A549 (cell line): ENCODE measurements at regions not wholly inside any gene's neighbourhood (a gene's known extent, or its start where the extent isn't known, plus 50 kb on each side); places are given as distances from the start of the nearest gene placed in this dataset.

Source experiments
- ATAC-seq, 2 experiments: fragments of 200-7000 bp in 1 of 2; fragments of >200 bp in 1 of 2; cut with Nextera tagmentation in 1 of 2; cut with Tn5 transposase in 1 of 2; 3 replicates each; pipeline versions ENCODE4 v1.8.0 to v1.9.1; 2018 to 2020; ENCODE audit warnings: mild to moderate bottlenecking in 1 of 2, moderate library complexity in 1 of 2
- CTCF ChIA-PET: fragments of 300-600 bp; sonication (Branson Sonifier 250); formaldehyde crosslinking; extraction: SDS; loops from one replicate; lab custom pipeline; 2021; ENCODE audit warnings: antibody characterized with exemption, inconsistent platforms; lab: Yijun Ruan, JAX
- POLR2A ChIA-PET: fragments of 350-600 bp; formaldehyde crosslinking; extraction: SDS; loops from one replicate; lab custom pipeline; 2021; ENCODE audit warnings: antibody characterized with exemption, inconsistent platforms; lab: Yijun Ruan, JAX
- DNase-seq, 2 experiments: peaks; one replicate each; pipeline versions ENCODE4 v3.0.0 to v3.0.0-alpha.2; 2011 to 2016; ENCODE audit warnings: low read depth in 1 of 2, low spot score in 1 of 2
- FAIRE-seq: peaks from 2 replicates; lab custom pipeline; 2011; peaks lifted over from hg19 to GRCh38; lab: Jason Lieb, UNC
- H3K27ac ChIP-seq, 2 experiments: fragments of >200 bp; sonication (Bioruptor Twin); formaldehyde crosslinking; 3 replicates each; pipeline ENCODE4 v1.5.1; 2016 to 2017
- H3K4me1 ChIP-seq: fragments of >200 bp; sonication (Bioruptor Twin); formaldehyde crosslinking; 3 replicates; pipeline ENCODE4 v1.6.1; 2016
- H3K4me2 ChIP-seq: fragments of >200 bp; sonication (Bioruptor Twin); formaldehyde crosslinking; 3 replicates; pipeline ENCODE4 v1.6.1; 2016
- H3K4me3 ChIP-seq: fragments of >200 bp; sonication (Bioruptor Twin); formaldehyde crosslinking; 3 replicates; pipeline ENCODE4 v1.5.1; 2016
- H3K9me3 ChIP-seq: fragments of >200 bp; sonication (Bioruptor Twin); formaldehyde crosslinking; 3 replicates; pipeline ENCODE4 v1.6.1; 2016
- BCL3 ChIP-seq: fragments of >200 bp; sonication (Bioruptor Twin); formaldehyde crosslinking; IDR thresholded peaks from 3 replicates; pipeline ENCODE4 v1.6.1; 2016
- BHLHE40 ChIP-seq: IDR thresholded peaks from 2 replicates; pipeline ENCODE4 v1.6.1; 2012; ENCODE audit warnings: low read depth, low read length, inconsistent platforms
- CBX8 ChIP-seq: fragments of 200-600 bp; sonication (generic); IDR thresholded peaks from 2 replicates; pipeline ENCODE4 v1.6.1; 2016
- CHD4 ChIP-seq: fragments of 200-600 bp; sonication (generic); IDR thresholded peaks from 2 replicates; pipeline ENCODE4 v1.6.1; 2016; ENCODE audit warnings: antibody characterized with exemption, mild to moderate bottlenecking, borderline replicate concordance
- FOSB ChIP-seq: fragments of 250-450 bp; sonication (Bioruptor Pico); IDR thresholded peaks from 2 replicates; pipeline ENCODE4 v1.5.0; 2020; ENCODE audit warnings: mild to moderate bottlenecking, moderate library complexity
- FOXS1 ChIP-seq: fragments of 250-450 bp; sonication (Bioruptor Pico); IDR thresholded peaks from 2 replicates; pipeline ENCODE4 v1.5.0; 2020; ENCODE audit warnings: mild to moderate bottlenecking, moderate library complexity
- HDAC2 ChIP-seq: fragments of 200-600 bp; sonication (generic); IDR thresholded peaks from 2 replicates; pipeline ENCODE4 v1.6.1; 2016
- HES2 ChIP-seq: fragments of >200 bp; sonication (Bioruptor Twin); formaldehyde crosslinking; IDR thresholded peaks from 2 replicates; pipeline ENCODE4 v1.6.1; 2016
- HMGXB4 ChIP-seq: fragments of 250-450 bp; sonication (Bioruptor Pico); IDR thresholded peaks from 2 replicates; pipeline ENCODE4 v1.5.0; 2021; ENCODE audit warnings: mild to moderate bottlenecking, moderate library complexity, borderline replicate concordance
- HOXA7 ChIP-seq: fragments of 250-450 bp; sonication (Bioruptor Pico); IDR thresholded peaks from 2 replicates; pipeline ENCODE4 v1.5.0; 2020; ENCODE audit warnings: mild to moderate bottlenecking, moderate library complexity
- JUN ChIP-seq, 2 experiments: fragments of >200 bp; sonication (Bioruptor Twin); formaldehyde crosslinking; IDR thresholded peaks; 2 replicates in 1 of 2; 3 replicates in 1 of 2; pipeline ENCODE4 v1.6.1; 2016 to 2017
- JUNB ChIP-seq: fragments of >200 bp; sonication (Bioruptor Twin); formaldehyde crosslinking; IDR thresholded peaks from 2 replicates; pipeline ENCODE4 v1.6.1; 2016
- KDM1A ChIP-seq: fragments of 200-600 bp; sonication (generic); IDR thresholded peaks from 2 replicates; pipeline ENCODE4 v1.6.1; 2016; ENCODE audit warnings: low read depth, mild to moderate bottlenecking
- KDM5A ChIP-seq: fragments of 200-600 bp; sonication (generic); IDR thresholded peaks from 2 replicates; pipeline ENCODE4 v1.6.1; 2016; ENCODE audit warnings: antibody characterized with exemption, mild to moderate bottlenecking
- MYC ChIP-seq: IDR thresholded peaks from 2 replicates; pipeline ENCODE4 v1.6.1; 2012; ENCODE audit warnings: mild to moderate bottlenecking, inconsistent platforms, low read length, improper control_type of control experiment, borderline replicate concordance
- NFE2L2 ChIP-seq: fragments of 150-350 bp; conservative IDR thresholded peaks from 2 replicates; pipeline ENCODE4 v1.6.1; 2014; ENCODE audit warnings: low read length
- POLR2A ChIP-seq: IDR thresholded peaks from 2 replicates; pipeline ENCODE4 v1.6.1; 2012; ENCODE audit warnings: mild to moderate bottlenecking, low read length
- POLR2AphosphoS2 ChIP-seq: conservative IDR thresholded peaks from 2 replicates; pipeline ENCODE4 v1.6.1; 2012; ENCODE audit warnings: low read length, improper control_type of control experiment, inconsistent platforms
- RAD21 ChIP-seq, 2 experiments: fragments of >200 bp in 1 of 2; sonication (Bioruptor Twin) in 1 of 2; formaldehyde crosslinking in 1 of 2; IDR thresholded peaks in 1 of 2; conservative IDR thresholded peaks in 1 of 2; 2 replicates in 1 of 2; 3 replicates in 1 of 2; pipeline ENCODE4 v1.6.1; 2012 to 2018; ENCODE audit warnings: inconsistent platforms in 1 of 2
- REST ChIP-seq: fragments of 200-600 bp; sonication (generic); IDR thresholded peaks from 2 replicates; pipeline ENCODE4 v1.6.1; 2016; ENCODE audit warnings: antibody characterized with exemption, mild to moderate bottlenecking, moderate library complexity
- RFX5 ChIP-seq: fragments of 450-650 bp; IDR thresholded peaks from 2 replicates; pipeline ENCODE4 v1.7.1; 2014; ENCODE audit warnings: antibody characterized with exemption, mild to moderate bottlenecking, moderate library complexity
- SREBF2 ChIP-seq: fragments of 450-650 bp; IDR thresholded peaks from 2 replicates; pipeline ENCODE4 v1.6.1; 2014; ENCODE audit warnings: mild to moderate bottlenecking, moderate library complexity
- TFCP2L1 ChIP-seq: fragments of 250-450 bp; sonication (Bioruptor Pico); IDR thresholded peaks from 2 replicates; pipeline ENCODE4 v1.5.0; 2021; ENCODE audit warnings: mild to moderate bottlenecking
- ZC3H11A ChIP-seq: fragments of 450-650 bp; IDR thresholded peaks from 2 replicates; pipeline ENCODE4 v1.6.1; 2014; ENCODE audit warnings: antibody characterized with exemption, mild to moderate bottlenecking
- WGBS: methylation state at CpG from one replicate; pipeline ENCODE4 v1.1.6; 2017; ENCODE audit errors: missing lambda C conversion rate; 5-methylcytosine and 5-hydroxymethylcytosine counted together
- TF ChIP-seq, protein P1 (sequence below): IDR thresholded peaks from 2 replicates; pipeline ENCODE4 v1.6.1; 2012
- TF ChIP-seq, protein P2 (sequence below): fragments of 250-450 bp; sonication (Bioruptor Pico); IDR thresholded peaks from 2 replicates; pipeline ENCODE4 v1.5.0; 2020; ENCODE audit warnings: low read depth, mild to moderate bottlenecking, moderate library complexity

GRCh38 chr7:33731912-33732311, 173.4 kb upstream of the BMPER start:
- no peaks in the 10 kb centered on the region for H3K4me1 ChIP-seq
- CTCF ChIA-PET: interaction anchor here (1.2 to 2.5 kb wide), 4 partner anchors 12 to 163 kb away, joined by 4 to 7 read pairs (median 4); no protein-coding TSS in a partner anchor
- ATAC-seq (no peak), FAIRE-seq (no peak), DNase-seq (no peak)
- no peak overlapping the region for H3K4me3 ChIP-seq
- H3K9me3 ChIP-seq: no peaks in the 10 kb centered on the region
- TF ChIP-seq JUN (IDR thresholded peaks at IDR 0.05): no peak
- TF ChIP-seq JUNB: no peak
- TF ChIP-seq KDM1A: no peak
- TF ChIP-seq REST: no peak
- no peak for TF ChIP-seq FOSB (CRISPR knock-in tag)
- no peak for TF ChIP-seq CHD4
- TF ChIP-seq FOXS1 (CRISPR knock-in tag): no peak
- TF ChIP-seq NFE2L2: no peak
- TF ChIP-seq KDM5A: no peak
- no peak for TF ChIP-seq BHLHE40
- TF ChIP-seq CBX8: no peak
- TF ChIP-seq MYC: no peak
- no peak for TF ChIP-seq POLR2A
- TF ChIP-seq SREBF2: no peak
- TF ChIP-seq RAD21 (conservative IDR thresholded peaks at IDR 0.05 in 1 of 2, IDR thresholded peaks at IDR 0.05 in 1 of 2): no peak
- TF ChIP-seq HOXA7: no peak
- TF ChIP-seq HMGXB4: no peak
- 66% methylated on average over 5 of the region's 5 CpGs for WGBS
- H3K27ac ChIP-seq: no peak overlapping the region
- H3K4me2 ChIP-seq: no peak overlapping the region
- POLR2A ChIA-PET: no interaction called here

GRCh38 chr7:33732462-33732861, 172.9 kb upstream of the BMPER start:
- Histone ChIP-seq H3K4me3 (no peak overlapping the region), H3K4me1 (no peaks in the 10 kb centered on the region), H3K4me2 (no peak overlapping the region), H3K9me3 (no peaks in the 10 kb centered on the region), H3K27ac (no peak overlapping the region)
- ChIA-PET POLR2A (no interaction called here), CTCF (interaction anchor here (0.6 to 2.5 kb wide), 5 partner anchors 13 to 1088 kb away, joined by 3 to 7 read pairs (median 4); no protein-coding TSS in a partner anchor)
- FAIRE-seq: no peak
- WGBS: 84% methylated on average over 2 of the region's 2 CpGs
- no peak for ATAC-seq
- DNase-seq: no peak
- TF ChIP-seq, protein P1, sequence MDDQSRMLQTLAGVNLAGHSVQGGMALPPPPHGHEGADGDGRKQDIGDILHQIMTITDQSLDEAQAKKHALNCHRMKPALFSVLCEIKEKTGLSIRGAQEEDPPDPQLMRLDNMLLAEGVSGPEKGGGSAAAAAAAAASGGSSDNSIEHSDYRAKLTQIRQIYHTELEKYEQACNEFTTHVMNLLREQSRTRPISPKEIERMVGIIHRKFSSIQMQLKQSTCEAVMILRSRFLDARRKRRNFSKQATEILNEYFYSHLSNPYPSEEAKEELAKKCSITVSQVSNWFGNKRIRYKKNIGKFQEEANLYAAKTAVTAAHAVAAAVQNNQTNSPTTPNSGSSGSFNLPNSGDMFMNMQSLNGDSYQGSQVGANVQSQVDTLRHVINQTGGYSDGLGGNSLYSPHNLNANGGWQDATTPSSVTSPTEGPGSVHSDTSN: no peak
- TF ChIP-seq HOXA7: no peak
- no peak for TF ChIP-seq POLR2AphosphoS2
- TF ChIP-seq NFE2L2: no peak
- TF ChIP-seq BHLHE40: no peak
- no peak for TF ChIP-seq HES2
- TF ChIP-seq FOSB (CRISPR knock-in tag): no peak
- no peak for TF ChIP-seq HDAC2
- no peak for TF ChIP-seq BCL3
- TF ChIP-seq, protein P2, sequence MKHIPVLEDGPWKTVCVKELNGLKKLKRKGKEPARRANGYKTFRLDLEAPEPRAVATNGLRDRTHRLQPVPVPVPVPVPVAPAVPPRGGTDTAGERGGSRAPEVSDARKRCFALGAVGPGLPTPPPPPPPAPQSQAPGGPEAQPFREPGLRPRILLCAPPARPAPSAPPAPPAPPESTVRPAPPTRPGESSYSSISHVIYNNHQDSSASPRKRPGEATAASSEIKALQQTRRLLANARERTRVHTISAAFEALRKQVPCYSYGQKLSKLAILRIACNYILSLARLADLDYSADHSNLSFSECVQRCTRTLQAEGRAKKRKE: no peak
- TF ChIP-seq POLR2A: no peak
- no peak for TF ChIP-seq RFX5
- no peak for TF ChIP-seq ZC3H11A
- TF ChIP-seq REST: no peak
- no peak for TF ChIP-seq TFCP2L1 (CRISPR knock-in tag)
- TF ChIP-seq FOXS1 (CRISPR knock-in tag): no peak
